SK-N-MC (cell line): ENCODE measurements at regions not wholly inside any gene's neighbourhood (a gene's known extent, or its start where the extent isn't known, plus 50 kb on each side); places are given as distances from the start of the nearest gene placed in this dataset.

Source experiments
- DNase-seq: peaks from one replicate; pipeline ENCODE4 v3.0.0-alpha.2; 2011; ENCODE audit warnings: low read depth, low spot score
- H3K27ac ChIP-seq: fragments of 200-600 bp; sonication (generic); 2 replicates; pipeline ENCODE4 v1.5.1; 2016; ENCODE audit warnings: mixed run types
- H3K36me3 ChIP-seq: fragments of 200-600 bp; sonication (generic); 2 replicates; pipeline ENCODE4 v1.6.1; 2017; ENCODE audit warnings: antibody characterized with exemption, low read length, mixed read lengths; ENCODE audit not compliant: insufficient read depth
- H3K4me3 ChIP-seq: fragments of 200-600 bp; sonication (generic); 2 replicates; pipeline ENCODE4 v1.5.1; 2016
- H3K9ac ChIP-seq: fragments of 200-600 bp; sonication (generic); 2 replicates; pipeline ENCODE4 v1.8.0; 2017; ENCODE audit warnings: mixed run types, mixed read lengths; ENCODE audit not compliant: insufficient read length
- H3K9me3 ChIP-seq: fragments of 200-600 bp; sonication (generic); 2 replicates; pipeline ENCODE4 v1.6.1; 2017; ENCODE audit warnings: low read depth, mild to moderate bottlenecking, antibody characterized with exemption, low read length, moderate library complexity, mixed read lengths
- EZH2 ChIP-seq: fragments of 200-600 bp; sonication (generic); IDR thresholded peaks from one replicate; pipeline ENCODE4 v1.6.1; 2017; ENCODE audit warnings: antibody characterized with exemption
- FOXP2 ChIP-seq: optimal IDR thresholded peaks from 2 replicates; pipeline ENCODE3; 2011; ENCODE audit warnings: mild to moderate bottlenecking, moderate library complexity; ENCODE audit not compliant: insufficient read depth; ENCODE audit errors: extremely low read length, control extremely low read depth
- POLR2AphosphoS5 ChIP-seq: IDR thresholded peaks from 2 replicates; pipeline ENCODE4 v1.6.1; 2012; ENCODE audit warnings: mild to moderate bottlenecking, low read depth, low read length, borderline replicate concordance

- no peaks in the 10 kb centered on the region for H3K36me3 ChIP-seq
- TF ChIP-seq FOXP2 (no peak), EZH2 (no peak), POLR2AphosphoS5 (no peak)
- H3K9ac ChIP-seq = no peak overlapping the region
- H3K9me3 ChIP-seq = no peaks in the 10 kb centered on the region
- no peak overlapping the region for H3K27ac ChIP-seq
- H3K4me3 ChIP-seq = no peak overlapping the region
- no peak for DNase-seq
These were observed 61.0 kb downstream of the GTPBP8 start for GRCh38 chr3:113051787-113052186.

DNA sequence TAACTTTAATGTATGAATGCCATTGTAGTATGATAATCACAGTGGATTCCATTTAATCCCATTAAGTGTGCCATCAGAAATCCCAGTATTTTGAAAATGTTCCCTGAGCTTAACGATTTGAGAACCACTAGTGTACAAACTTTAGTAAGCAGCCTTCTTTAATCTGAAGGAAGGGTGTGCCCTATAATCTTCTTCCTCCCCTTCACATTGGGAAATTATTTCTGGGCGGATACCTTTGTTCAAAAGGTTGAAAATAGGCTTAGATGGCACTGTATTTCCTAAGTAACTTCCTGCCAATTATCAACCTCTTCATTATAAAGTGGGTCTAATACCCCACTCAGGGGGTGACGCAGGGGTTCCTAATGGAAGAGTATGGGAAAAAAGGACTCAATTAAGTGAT, 62.4 kb downstream of the GTPBP8 start:
- no peaks in the 10 kb centered on the region for H3K9me3 ChIP-seq
- DNase-seq = no peak
- H3K36me3 ChIP-seq = no peaks in the 10 kb centered on the region
- TF ChIP-seq POLR2AphosphoS5 (no peak), FOXP2 (no peak), EZH2 (no peak)
- H3K4me3 ChIP-seq = no peak overlapping the region
- H3K27ac ChIP-seq = no peak overlapping the region
- H3K9ac ChIP-seq = no peak overlapping the region

GRCh38 chr3:113054552-113054951, 63.8 kb downstream of the GTPBP8 start:
- no peak overlapping the region for H3K9ac ChIP-seq
- TF ChIP-seq EZH2 (no peak), POLR2AphosphoS5 (no peak), FOXP2 (no peak)
- H3K4me3 ChIP-seq = no peak overlapping the region
- DNase-seq = no peak
- H3K36me3 ChIP-seq = no peaks in the 10 kb centered on the region
- no peak overlapping the region for H3K27ac ChIP-seq
- H3K9me3 ChIP-seq = no peaks in the 10 kb centered on the region

DNA sequence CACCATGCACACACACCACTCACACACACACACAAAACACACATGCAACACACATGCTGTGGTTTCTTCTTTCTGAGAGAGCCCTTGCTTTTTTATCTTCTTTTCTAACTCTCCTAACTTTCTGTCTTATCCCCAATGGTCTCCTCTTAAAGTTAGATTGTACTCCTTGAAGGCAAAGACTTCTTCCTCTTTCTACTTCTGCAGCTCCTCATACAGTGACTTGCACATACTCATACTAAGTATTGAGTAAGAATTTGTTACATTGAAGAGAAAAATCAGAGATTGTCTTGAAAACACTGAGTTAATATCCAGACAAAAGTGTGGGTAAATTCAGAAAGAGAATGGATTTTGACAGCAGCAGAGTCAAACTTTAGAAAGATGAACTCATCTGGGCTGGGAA, 64.4 kb downstream of the GTPBP8 start:
- H3K27ac ChIP-seq = no peak overlapping the region
- no peak overlapping the region for H3K9ac ChIP-seq
- no peak for DNase-seq
- no peaks in the 10 kb centered on the region for H3K36me3 ChIP-seq
- no peak overlapping the region for H3K4me3 ChIP-seq
- no peaks in the 10 kb centered on the region for H3K9me3 ChIP-seq
- TF ChIP-seq EZH2 (no peak), FOXP2 (no peak)

DNA sequence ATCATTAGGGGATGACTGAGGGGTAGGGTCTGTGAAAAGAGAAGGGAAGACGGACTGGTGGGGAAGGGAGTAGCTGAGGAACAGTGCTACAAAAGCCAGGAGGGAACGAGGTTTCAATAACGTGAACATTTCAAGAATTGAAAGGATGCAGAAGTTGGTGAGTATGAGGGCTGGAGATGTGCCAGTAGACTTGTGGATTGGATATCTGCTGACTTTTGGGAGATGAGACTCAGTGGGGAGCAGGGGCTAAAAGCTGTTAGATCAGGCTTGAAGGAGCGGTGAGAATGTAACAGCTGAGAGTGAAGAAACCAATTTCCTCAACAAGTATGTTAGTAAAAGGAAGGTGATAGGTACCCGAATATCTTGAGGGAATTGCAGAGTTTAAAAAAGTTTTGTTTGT, 65.2 kb downstream of the GTPBP8 start:
- TF ChIP-seq EZH2 (no peak), POLR2AphosphoS5 (no peak), FOXP2 (no peak)
- no peak overlapping the region for H3K27ac ChIP-seq
- no peak overlapping the region for H3K4me3 ChIP-seq
- H3K9ac ChIP-seq = no peak overlapping the region
- no peaks in the 10 kb centered on the region for H3K36me3 ChIP-seq
- no peaks in the 10 kb centered on the region for H3K9me3 ChIP-seq
- DNase-seq = no peak

DNA sequence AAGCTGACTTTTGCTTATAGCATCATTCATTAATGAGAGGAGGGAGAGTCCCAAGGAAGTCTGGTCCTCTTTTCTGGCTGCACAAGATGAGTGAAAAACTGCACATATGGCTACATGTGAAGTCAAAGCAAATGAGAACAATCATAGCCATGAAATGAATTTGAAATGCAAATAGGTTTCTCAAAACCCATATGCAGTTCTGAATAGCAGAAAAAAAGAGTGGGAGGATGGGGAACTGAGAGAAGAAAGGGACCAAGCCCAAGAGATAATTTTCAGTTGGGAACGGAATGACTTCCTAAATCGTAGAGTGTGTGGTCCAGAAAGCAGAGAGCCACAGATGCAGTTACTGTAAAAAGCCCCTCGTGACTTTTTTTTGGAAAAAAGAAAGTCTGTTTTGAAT, 66.3 kb downstream of the GTPBP8 start:
- Histone ChIP-seq H3K9ac (no peak overlapping the region), H3K9me3 (no peaks in the 10 kb centered on the region), H3K4me3 (no peak overlapping the region), H3K36me3 (no peaks in the 10 kb centered on the region), H3K27ac (no peak overlapping the region)
- TF ChIP-seq FOXP2 = no peak
- TF ChIP-seq EZH2 = no peak
- no peak for TF ChIP-seq POLR2AphosphoS5
- no peak for DNase-seq

DNA sequence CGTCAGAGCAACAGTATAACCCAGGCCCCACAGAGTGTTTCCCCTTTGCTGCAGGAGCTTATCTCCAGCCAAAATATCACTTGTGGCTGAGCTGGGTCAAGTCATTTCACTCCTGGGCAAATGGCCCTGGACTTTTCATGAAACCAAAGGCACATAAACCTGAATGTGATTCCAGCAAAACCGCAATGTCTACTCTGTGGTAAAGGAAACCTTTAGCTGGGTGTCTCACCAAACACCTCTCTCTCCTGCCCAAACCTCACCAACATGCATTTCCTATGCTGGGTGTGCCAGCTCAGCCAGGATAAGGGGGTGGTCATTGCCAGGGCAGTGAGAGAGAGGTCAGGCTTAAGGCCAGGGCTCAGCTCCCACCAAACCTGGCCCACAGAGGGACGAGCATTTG, 67.4 kb downstream of the GTPBP8 start:
- DNase-seq = no peak
- H3K9me3 ChIP-seq = no peaks in the 10 kb centered on the region
- TF ChIP-seq FOXP2 (no peak), POLR2AphosphoS5 (no peak), EZH2 (no peak)

GRCh38 chr3:113062705-113063104, 71.9 kb downstream of the GTPBP8 start:
- no peaks in the 10 kb centered on the region for H3K9me3 ChIP-seq
- H3K27ac ChIP-seq = no peak overlapping the region
- no peak for DNase-seq
- H3K4me3 ChIP-seq = no peak overlapping the region
- no peaks in the 10 kb centered on the region for H3K36me3 ChIP-seq
- no peak for TF ChIP-seq POLR2AphosphoS5
- TF ChIP-seq FOXP2 = no peak
- TF ChIP-seq EZH2 = no peak
- no peak overlapping the region for H3K9ac ChIP-seq

More for the DNA sequence above, 67.4 kb downstream of the GTPBP8 start:
- no peak overlapping the region for H3K9ac ChIP-seq
- H3K27ac ChIP-seq = no peak overlapping the region
- H3K4me3 ChIP-seq = no peak overlapping the region
- no peaks in the 10 kb centered on the region for H3K36me3 ChIP-seq

- TF ChIP-seq FOXP2 = no peak
- no peak for TF ChIP-seq POLR2AphosphoS5
- TF ChIP-seq EZH2 = no peak
These were observed 72.5 kb downstream of the GTPBP8 start for GRCh38 chr3:113063126-113063894.

More at GRCh38 chr3:113063126-113063894, 72.5 kb downstream of the GTPBP8 start:
- no peak overlapping the region for H3K27ac ChIP-seq
- no peak overlapping the region for H3K4me3 ChIP-seq
- no peak for DNase-seq
- H3K9ac ChIP-seq = no peak overlapping the region
- H3K9me3 ChIP-seq = no peaks in the 10 kb centered on the region
- no peaks in the 10 kb centered on the region for H3K36me3 ChIP-seq
